ENCODE measurements at regions not wholly inside any gene's neighbourhood (a gene's known extent, or its start where the extent isn't known, plus 50 kb on each side); places are given as distances from the start of the nearest gene placed in this dataset.

- no peak for TF ChIP-seq ZNF416 (CRISPR knock-in tag; IDR thresholded peaks at IDR 0.05)
- no peak for TF ChIP-seq CTCF (IDR thresholded peaks at IDR 0.05)
- TF ChIP-seq SOX15 (CRISPR knock-in tag; IDR thresholded peaks at IDR 0.05): no peak
- no peak for TF ChIP-seq ZNF121 (CRISPR knock-in tag; IDR thresholded peaks at IDR 0.05)
- no peak for TF ChIP-seq USF1 (CRISPR knock-in tag; IDR thresholded peaks at IDR 0.05)
- no peak for TF ChIP-seq MYBL2 (CRISPR knock-in tag; IDR thresholded peaks at IDR 0.05)
- TF ChIP-seq MLX (CRISPR knock-in tag; IDR thresholded peaks at IDR 0.05): no peak
- no peak for TF ChIP-seq SP1 (CRISPR knock-in tag; conservative IDR thresholded peaks at IDR 0.05)
- no peak for TF ChIP-seq IRF2 (CRISPR knock-in tag; IDR thresholded peaks at IDR 0.05; ENCODE audit: borderline replicate concordance, low read depth)
- no peak for TF ChIP-seq KAT7 (CRISPR knock-in tag; IDR thresholded peaks at IDR 0.05; ENCODE audit: borderline replicate concordance)
- no peak for TF ChIP-seq ETV6 (CRISPR knock-in tag; IDR thresholded peaks at IDR 0.05)
- TF ChIP-seq PREB (CRISPR knock-in tag; IDR thresholded peaks at IDR 0.05; ENCODE audit: borderline replicate concordance): no peak
- TF ChIP-seq USF2 (CRISPR knock-in tag; IDR thresholded peaks at IDR 0.05): no peak
- no peak for TF ChIP-seq TEAD4 (CRISPR knock-in tag; IDR thresholded peaks at IDR 0.05)
Observed at GRCh38 chr2:124986136-124986535, 961.0 kb downstream of the CNTNAP5 start.

Data from WTC11 (cell line).